HUES6 (cell line): ENCODE measurements at regions not wholly inside any gene's neighbourhood (a gene's known extent, or its start where the extent isn't known, plus 50 kb on each side); places are given as distances from the start of the nearest gene placed in this dataset.

Experiments used
- H3K27ac ChIP-seq: 2 replicates; pipeline ENCODE4 v1.7.0; 2013; ENCODE audit warnings: low read depth, mild to moderate bottlenecking, low read length, inconsistent platforms
- H3K27me3 ChIP-seq: 2 replicates; pipeline ENCODE4 v1.6.1; 2013; ENCODE audit warnings: low read length; ENCODE audit not compliant: control insufficient read depth, insufficient read depth
- H3K36me3 ChIP-seq: 2 replicates; pipeline ENCODE4 v1.6.1; 2013; ENCODE audit warnings: low read length; ENCODE audit not compliant: control insufficient read depth, insufficient read depth
- H3K4me1 ChIP-seq: 2 replicates; pipeline ENCODE4 v1.6.1; 2013; ENCODE audit warnings: low read length; ENCODE audit not compliant: control insufficient read depth, insufficient read depth
- H3K4me3 ChIP-seq: 2 replicates; pipeline ENCODE4 v1.5.1; 2013; ENCODE audit warnings: low read depth, low read length
- H3K9ac ChIP-seq: one replicate; pipeline ENCODE4 v1.6.1; 2013; ENCODE audit warnings: mild to moderate bottlenecking, low read length
- H3K9me3 ChIP-seq: 2 replicates; pipeline ENCODE4 v1.6.1; 2013; ENCODE audit warnings: low read depth, low read length; ENCODE audit not compliant: control insufficient read depth, insufficient read depth

DNA sequence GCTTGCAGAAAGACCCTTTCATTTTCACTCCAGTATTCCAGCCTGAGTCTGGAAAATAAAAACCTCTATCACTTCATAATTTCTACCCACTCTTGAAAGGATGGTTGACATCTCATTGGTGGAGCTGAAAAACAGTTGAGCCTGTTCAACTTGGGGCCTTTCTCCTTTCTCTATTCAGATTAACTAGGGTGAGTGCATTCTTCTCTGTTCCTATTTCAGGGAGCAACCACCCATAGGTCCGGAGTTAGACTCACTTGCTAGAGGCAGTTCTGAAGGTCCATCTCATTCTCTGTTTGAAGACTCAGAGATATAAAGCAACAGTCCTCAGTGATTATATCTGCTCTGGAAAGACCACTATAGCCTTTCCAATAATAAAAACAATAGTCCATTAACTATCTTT lies 167.9 kb upstream of the SPOPL start:
- Histone ChIP-seq H3K9ac (no peak overlapping the region), H3K27me3 (no peaks in the 10 kb centered on the region), H3K9me3 (no peaks in the 10 kb centered on the region), H3K36me3 (no peaks in the 10 kb centered on the region), H3K4me1 (no peaks in the 10 kb centered on the region; the same call in 1 of the 2 replicates), H3K27ac (no peak overlapping the region), H3K4me3 (no peak overlapping the region)

DNA sequence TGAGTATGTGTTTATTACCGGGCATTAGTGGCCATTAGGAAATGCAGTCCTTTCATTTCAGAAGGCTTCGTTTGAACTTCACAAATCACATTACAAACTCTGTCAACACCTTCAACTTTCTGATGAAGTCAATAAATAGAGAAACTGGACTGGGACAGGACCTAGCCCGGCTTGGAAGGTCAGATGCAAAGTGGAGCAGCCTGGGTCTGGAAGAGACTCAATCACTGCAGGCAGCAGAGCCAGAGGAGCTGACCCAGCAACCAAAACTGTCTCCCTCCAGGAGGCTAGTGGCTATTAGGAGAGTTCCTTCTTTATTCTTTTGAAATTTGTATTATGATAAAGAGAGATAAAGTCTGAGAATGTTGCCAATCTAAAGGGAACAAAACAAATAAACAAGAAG lies 167.2 kb upstream of the SPOPL start:
- H3K36me3 ChIP-seq: no peaks in the 10 kb centered on the region
- no peaks in the 10 kb centered on the region for H3K27me3 ChIP-seq
- no peak overlapping the region for H3K27ac ChIP-seq
- no peaks in the 10 kb centered on the region; the same call in 1 of the 2 replicates for H3K4me1 ChIP-seq
- no peak overlapping the region for H3K4me3 ChIP-seq
- H3K9me3 ChIP-seq: no peaks in the 10 kb centered on the region
- no peak overlapping the region for H3K9ac ChIP-seq

DNA sequence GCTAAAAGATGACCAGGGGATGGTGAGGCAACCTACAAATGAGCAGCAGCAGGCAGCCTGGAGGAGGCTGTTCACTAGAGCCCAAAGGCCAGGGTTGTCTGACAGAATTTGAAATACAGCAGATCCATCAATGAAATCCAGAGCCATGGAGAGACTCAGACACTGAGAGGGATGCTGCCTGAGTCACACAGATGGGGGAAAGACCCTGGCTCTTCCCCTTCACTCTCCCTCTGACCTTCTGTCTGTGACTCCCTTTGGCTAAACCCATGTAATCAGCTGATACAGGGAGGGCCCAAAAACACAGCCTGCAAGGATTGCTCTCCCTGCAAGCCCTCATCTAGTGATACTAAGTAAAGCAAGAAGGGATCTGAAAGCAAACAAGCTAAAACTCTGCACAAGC lies 166.5 kb upstream of the SPOPL start:
- Histone ChIP-seq H3K4me1 (no peaks in the 10 kb centered on the region; the same call in 1 of the 2 replicates), H3K36me3 (no peaks in the 10 kb centered on the region), H3K4me3 (no peak overlapping the region), H3K27ac (no peak overlapping the region), H3K9ac (no peak overlapping the region), H3K27me3 (no peaks in the 10 kb centered on the region), H3K9me3 (no peaks in the 10 kb centered on the region)

- no peaks in the 10 kb centered on the region for H3K27me3 ChIP-seq
- H3K4me3 ChIP-seq: no peak overlapping the region
- H3K36me3 ChIP-seq: no peaks in the 10 kb centered on the region
- H3K9me3 ChIP-seq: no peaks in the 10 kb centered on the region
- no peak overlapping the region for H3K9ac ChIP-seq
- no peaks in the 10 kb centered on the region; the same call in 1 of the 2 replicates for H3K4me1 ChIP-seq
- H3K27ac ChIP-seq: no peak overlapping the region
These were observed 165.4 kb upstream of the SPOPL start for GRCh38 chr2:138336146-138336545.

DNA sequence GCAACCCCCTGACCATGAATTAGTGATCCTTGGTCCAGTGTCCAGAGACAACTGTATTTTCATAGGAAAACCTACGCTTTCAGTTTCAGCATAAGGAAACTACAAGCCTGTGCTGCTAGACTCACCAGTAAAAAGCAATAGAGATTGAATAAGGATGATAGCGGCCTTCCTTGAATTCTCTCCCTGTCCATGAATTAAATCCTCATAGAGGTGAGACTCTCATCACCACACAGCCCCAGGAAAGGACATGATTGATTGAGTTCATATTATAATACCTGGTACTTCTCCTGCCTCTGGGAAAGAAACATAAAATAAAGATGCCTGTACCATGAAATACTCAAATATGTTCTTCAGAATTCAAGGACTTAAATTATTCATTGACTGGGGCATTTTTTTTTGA lies 146.3 kb upstream of the SPOPL start:
- Histone ChIP-seq H3K9ac (no peak overlapping the region), H3K4me1 (no peaks in the 10 kb centered on the region; the same call in 1 of the 2 replicates)

DNA sequence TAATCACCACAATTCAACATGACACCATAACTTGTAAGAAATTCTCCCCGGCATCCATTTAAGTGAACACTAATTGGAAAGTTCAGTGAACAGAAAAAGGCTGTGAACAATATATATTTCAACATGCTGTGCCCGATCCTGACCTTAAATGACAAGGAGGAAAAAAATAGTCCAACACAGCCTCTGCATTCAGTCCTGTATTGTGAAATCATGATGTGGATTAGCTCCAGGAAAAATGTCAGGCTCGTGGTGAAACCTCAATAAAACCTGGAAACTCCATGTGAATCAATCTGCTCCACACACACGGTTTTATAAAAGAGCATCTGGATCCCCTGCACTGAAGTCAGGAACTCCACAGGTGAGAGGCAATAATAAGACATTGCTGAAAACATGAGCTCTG lies 145.4 kb upstream of the SPOPL start:
- H3K36me3 ChIP-seq: no peaks in the 10 kb centered on the region
- no peak overlapping the region for H3K9ac ChIP-seq
- H3K27me3 ChIP-seq: no peaks in the 10 kb centered on the region
- H3K4me3 ChIP-seq: no peak overlapping the region
- no peaks in the 10 kb centered on the region; the same call in 1 of the 2 replicates for H3K4me1 ChIP-seq
- H3K9me3 ChIP-seq: no peaks in the 10 kb centered on the region
- H3K27ac ChIP-seq: no peak overlapping the region

More for the DNA sequence above, 146.3 kb upstream of the SPOPL start:
- H3K27me3 ChIP-seq: no peaks in the 10 kb centered on the region
- H3K4me3 ChIP-seq: no peak overlapping the region
- no peaks in the 10 kb centered on the region for H3K36me3 ChIP-seq
- H3K9me3 ChIP-seq: no peaks in the 10 kb centered on the region
- H3K27ac ChIP-seq: no peak overlapping the region

- Histone ChIP-seq H3K9me3 (no peaks in the 10 kb centered on the region), H3K27me3 (no peaks in the 10 kb centered on the region), H3K36me3 (no peaks in the 10 kb centered on the region), H3K9ac (no peak overlapping the region), H3K4me3 (no peak overlapping the region), H3K27ac (no peak overlapping the region), H3K4me1 (no peaks in the 10 kb centered on the region; the same call in 1 of the 2 replicates)
These were observed 142.0 kb upstream of the SPOPL start for GRCh38 chr2:138359532-138359931.

DNA sequence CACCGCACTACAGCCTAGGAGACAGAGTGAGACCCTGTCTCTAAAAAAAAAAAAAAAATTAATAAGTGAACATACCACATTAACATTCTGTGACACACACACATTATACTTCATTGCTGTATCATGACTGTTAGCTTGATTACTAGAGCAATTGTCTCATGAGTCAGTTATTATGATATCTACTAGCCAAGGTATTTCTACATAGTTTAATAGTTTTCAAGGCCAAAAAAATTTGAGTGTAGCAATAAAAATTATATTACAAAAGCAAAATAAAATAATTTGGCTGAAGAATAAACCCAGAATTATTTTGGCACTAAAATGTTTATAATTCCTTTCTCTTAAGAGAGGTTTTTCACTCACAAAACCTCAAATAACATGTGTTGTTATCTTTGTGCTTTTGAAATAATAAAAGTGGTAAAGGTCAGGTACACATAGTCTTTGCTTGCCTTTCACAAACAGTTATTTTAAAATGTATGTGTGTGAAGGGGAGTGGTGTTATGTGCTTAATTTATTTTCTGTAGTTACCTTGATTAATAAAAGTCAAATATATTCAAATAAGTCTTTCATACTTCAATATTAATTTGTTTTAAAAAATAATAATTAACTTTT lies 136.9 kb upstream of the SPOPL start:
- Histone ChIP-seq H3K27me3 (no peaks in the 10 kb centered on the region), H3K27ac (no peak overlapping the region), H3K4me3 (no peak overlapping the region), H3K36me3 (no peaks in the 10 kb centered on the region), H3K9me3 (no peaks in the 10 kb centered on the region), H3K4me1 (no peaks in the 10 kb centered on the region; the same call in 1 of the 2 replicates), H3K9ac (no peak overlapping the region)

DNA sequence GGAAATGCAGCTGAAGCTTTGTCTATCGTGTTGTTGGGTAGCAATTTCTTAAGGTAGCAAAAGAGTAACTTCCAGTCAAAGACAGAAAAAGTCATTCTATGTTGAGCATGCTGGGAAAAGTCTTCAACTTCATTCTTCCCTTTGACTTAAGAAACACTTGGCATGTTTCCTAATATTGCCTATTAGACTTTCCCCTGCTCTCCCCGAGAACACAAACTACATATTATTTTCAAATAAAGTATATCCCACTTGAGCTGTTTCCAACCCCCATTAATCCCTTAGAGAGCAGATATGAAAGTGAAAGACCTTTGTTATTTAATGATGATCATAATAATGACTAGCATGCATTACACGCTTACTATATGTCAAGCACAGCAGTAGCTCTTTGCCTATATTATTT lies 136.0 kb upstream of the SPOPL start:
- H3K36me3 ChIP-seq: no peaks in the 10 kb centered on the region
- no peaks in the 10 kb centered on the region for H3K4me1 ChIP-seq
- no peak overlapping the region for H3K9ac ChIP-seq
- no peak overlapping the region for H3K27ac ChIP-seq
- H3K4me3 ChIP-seq: no peak overlapping the region
- no peaks in the 10 kb centered on the region for H3K9me3 ChIP-seq
- no peaks in the 10 kb centered on the region for H3K27me3 ChIP-seq

- H3K9ac ChIP-seq: no peak overlapping the region
- H3K27ac ChIP-seq: no peak overlapping the region
- H3K9me3 ChIP-seq: no peaks in the 10 kb centered on the region
- H3K27me3 ChIP-seq: no peaks in the 10 kb centered on the region
- no peaks in the 10 kb centered on the region for H3K4me1 ChIP-seq
- no peak overlapping the region for H3K4me3 ChIP-seq
- no peaks in the 10 kb centered on the region for H3K36me3 ChIP-seq
These were observed 131.7 kb upstream of the SPOPL start for GRCh38 chr2:138369856-138370255.

DNA sequence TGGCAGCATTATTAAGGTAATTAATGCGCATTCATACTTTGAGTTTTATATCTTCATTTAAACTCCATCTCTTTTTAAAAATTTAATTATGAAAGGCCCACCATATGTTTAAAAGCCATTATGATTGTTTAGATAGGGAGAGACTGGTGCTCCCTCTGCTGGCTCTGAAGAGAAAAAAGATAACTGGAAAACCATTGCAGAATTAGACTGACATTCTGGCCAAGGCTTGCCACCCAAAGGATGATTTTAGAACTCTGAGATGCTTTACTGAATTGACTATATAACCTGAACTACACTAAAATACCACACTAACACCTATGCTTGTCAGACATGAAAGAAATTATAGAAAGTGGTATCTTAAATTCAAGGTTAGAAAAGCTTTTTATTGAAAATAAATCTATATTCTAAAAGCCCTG lies 127.6 kb upstream of the SPOPL start:
- Histone ChIP-seq H3K4me1 (no peaks in the 10 kb centered on the region), H3K9ac (no peak overlapping the region), H3K4me3 (no peak overlapping the region), H3K36me3 (no peaks in the 10 kb centered on the region), H3K9me3 (no peaks in the 10 kb centered on the region), H3K27me3 (no peaks in the 10 kb centered on the region), H3K27ac (no peak overlapping the region)
